ENCODE measurements at regions not wholly inside any gene's neighbourhood (a gene's known extent, or its start where the extent isn't known, plus 50 kb on each side); places are given as distances from the start of the nearest gene placed in this dataset.
"Not testable (repeated sequence)": the region's sequence is repeated elsewhere in the genome, so short reads cannot be mapped to it uniquely, and the experiment has no call there.

DNA sequence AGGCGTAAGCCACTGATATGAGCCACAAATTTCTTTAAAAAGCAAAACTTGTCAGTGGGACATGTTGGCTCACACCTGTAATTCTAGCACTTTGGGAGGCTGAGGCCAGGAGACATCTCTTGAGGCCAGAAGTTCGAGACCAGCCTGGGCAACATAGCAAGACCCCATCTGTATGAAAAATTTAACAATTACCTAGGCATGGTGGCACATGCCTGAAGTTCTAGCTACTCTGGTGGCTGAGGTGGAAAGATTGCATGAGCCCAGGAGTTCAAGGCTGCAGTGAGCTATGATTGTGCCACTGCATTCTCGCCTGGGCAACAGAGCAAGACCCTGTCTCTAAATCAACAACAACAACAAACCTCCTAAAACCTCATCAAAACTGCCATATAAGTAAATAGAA lies 147.6 kb upstream of the BARHL2 start:
- Mint-ChIP-seq H3K4me3 (no peak overlapping the region), H3K36me3 (ENCODE audit: low read depth) (no peaks in the 10 kb centered on the region), H3K27ac (no peak overlapping the region), H3K27me3 (ENCODE audit: low read depth) (peaks cover 9% of the 10 kb centered on the region), H3K4me1 (ENCODE audit: low read depth) (no peaks in the 10 kb centered on the region), H3K9me3 (no peaks in the 10 kb centered on the region)
- no peak for DNase-seq (ENCODE audit: low spot score)

DNA sequence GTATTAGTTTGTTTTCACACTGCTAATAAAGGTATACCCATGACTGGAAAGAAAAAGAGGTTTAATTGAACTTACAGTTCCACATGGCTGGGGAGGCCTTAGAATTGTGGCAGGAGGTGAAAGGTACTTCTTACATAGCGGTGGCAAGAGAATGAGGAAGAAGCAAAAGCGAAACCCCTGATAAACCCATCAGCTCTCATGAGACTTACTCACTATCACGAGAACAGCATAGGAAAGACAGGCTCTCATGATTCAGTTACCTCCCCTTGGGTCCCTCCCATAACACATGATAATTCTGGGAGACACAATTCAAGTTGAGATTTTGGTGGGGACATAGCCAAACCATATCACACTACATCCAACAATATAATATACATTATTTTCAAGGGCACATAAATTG lies 145.7 kb upstream of the BARHL2 start:
- Mint-ChIP-seq H3K36me3 (ENCODE audit: low read depth) (no peaks in the 10 kb centered on the region), H3K9me3 (no peaks in the 10 kb centered on the region), H3K4me3 (no peak overlapping the region), H3K27ac (no peak overlapping the region), H3K4me1 (ENCODE audit: low read depth) (no peaks in the 10 kb centered on the region), H3K27me3 (ENCODE audit: low read depth) (peaks cover 9% of the 10 kb centered on the region)
- no peak for DNase-seq (ENCODE audit: low spot score)

DNA sequence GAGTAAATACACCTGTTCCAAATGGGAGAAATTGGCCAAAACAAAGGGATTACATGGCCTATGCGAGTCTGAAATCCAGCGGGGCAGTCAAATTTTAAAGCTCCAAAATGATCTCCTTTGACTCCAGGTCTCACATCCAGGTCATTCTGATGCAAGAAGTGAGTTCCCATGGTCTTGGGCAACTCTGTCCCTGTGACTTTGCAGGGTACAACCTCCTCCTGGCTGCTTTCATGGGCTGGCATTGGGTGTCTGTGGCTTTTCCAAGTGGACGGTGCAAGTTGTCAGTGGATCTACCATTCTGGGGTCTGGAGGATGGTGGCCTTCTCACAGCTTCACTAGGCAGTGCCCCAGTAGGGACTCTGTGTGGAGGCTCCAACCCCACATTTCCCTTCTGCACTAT lies 144.3 kb upstream of the BARHL2 start:
- H3K4me3 Mint-ChIP-seq; H3K27ac Mint-ChIP-seq; DNase-seq (ENCODE audit: low spot score); H3K36me3 Mint-ChIP-seq (ENCODE audit: low read depth); H3K4me1 Mint-ChIP-seq (ENCODE audit: low read depth); H3K9me3 Mint-ChIP-seq: not testable (repeated sequence)
- H3K27me3 Mint-ChIP-seq (ENCODE audit: low read depth): peaks cover 12% of the 10 kb centered on the region

DNA sequence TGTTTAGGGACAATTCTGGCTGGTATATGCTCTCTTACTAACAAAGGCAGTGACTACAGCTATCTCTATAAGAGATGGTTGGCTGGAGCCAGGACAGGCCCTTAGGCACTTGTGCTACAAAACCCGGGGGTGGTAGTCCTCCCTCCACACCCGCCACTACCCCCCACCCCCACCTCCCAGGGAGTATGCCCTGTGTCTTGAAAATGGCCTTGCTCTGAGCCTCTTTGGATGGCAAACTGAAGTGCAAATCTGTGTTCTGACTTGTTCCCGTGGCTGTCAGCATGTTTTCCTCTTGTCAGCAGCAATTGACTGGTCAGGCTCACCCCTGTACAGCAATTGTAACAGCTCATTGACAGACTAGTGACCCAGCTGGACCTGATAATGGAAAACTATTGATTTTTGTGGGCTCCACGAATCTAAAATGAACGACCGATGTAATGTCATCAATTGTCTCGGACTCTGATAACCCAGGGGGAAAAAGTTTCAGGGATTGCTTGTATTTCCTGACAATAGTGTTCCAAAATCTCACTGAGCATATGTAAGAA lies 139.4 kb upstream of the BARHL2 start:
- Mint-ChIP-seq H3K27me3 (ENCODE audit: low read depth) (peaks cover 31% of the 10 kb centered on the region), H3K9me3 (no peaks in the 10 kb centered on the region), H3K36me3 (ENCODE audit: low read depth) (no peaks in the 10 kb centered on the region)

DNA sequence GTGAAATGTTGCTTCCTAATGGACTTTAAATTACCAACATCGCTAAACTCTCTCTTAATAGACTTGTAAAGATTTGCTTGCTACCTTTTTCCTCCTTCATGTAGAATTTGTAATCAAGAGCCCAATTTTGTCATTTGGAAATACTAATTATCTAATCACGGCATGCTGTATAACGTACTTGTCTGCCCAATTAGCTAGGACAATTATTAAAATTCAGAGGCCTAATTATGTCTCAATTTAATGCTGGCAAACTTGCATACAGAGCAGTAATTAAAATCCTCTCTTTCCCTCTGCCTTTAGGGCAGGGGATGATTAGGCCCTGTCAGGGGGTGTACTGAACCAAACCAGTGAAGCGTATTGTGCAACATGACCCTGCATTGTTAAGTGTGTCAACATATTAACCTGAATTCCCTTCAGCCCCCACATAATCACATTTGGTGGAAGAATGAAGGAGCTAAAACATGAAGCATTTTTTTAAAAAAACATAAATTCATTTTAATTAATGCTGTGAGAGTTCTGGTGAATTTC lies 137.4 kb upstream of the BARHL2 start:
- peaks cover 41% of the 10 kb centered on the region for H3K27me3 Mint-ChIP-seq (ENCODE audit: low read depth)
- no peak overlapping the region for H3K27ac Mint-ChIP-seq

More for the DNA sequence above, 139.4 kb upstream of the BARHL2 start:
- no peak for DNase-seq (ENCODE audit: low spot score)
- Mint-ChIP-seq H3K4me1 (ENCODE audit: low read depth) (peaks cover 8% of the 10 kb centered on the region), H3K27ac (no peak overlapping the region), H3K4me3 (no peak overlapping the region)

DNA sequence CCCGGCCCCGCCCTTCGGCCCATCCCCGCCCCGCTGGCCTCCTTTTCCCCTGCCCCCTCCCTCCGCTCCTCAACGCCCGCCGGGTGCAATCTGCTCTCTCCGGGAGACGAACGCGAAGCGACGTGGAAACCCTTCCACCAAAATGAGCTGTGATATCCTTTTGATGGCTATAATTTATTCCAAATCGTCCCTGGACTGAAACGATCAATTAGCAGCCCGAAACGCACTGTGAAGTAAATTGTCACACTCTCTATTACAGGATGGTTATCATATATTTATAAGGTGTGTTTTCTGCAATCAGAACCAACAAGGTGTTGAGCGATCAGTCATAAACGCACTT lies 134.6 kb upstream of the BARHL2 start:
- Mint-ChIP-seq H3K27me3 (ENCODE audit: low read depth) (peaks cover 59% of the 10 kb centered on the region), H3K36me3 (ENCODE audit: low read depth) (no peaks in the 10 kb centered on the region), H3K4me3 (peak overlapping the region; percentile 80), H3K9me3 (no peaks in the 10 kb centered on the region), H3K27ac (no peak overlapping the region), H3K4me1 (ENCODE audit: low read depth) (peaks cover 13% of the 10 kb centered on the region)
- no peak for DNase-seq (ENCODE audit: low spot score)

More for the DNA sequence above, 137.4 kb upstream of the BARHL2 start:
- Mint-ChIP-seq H3K9me3 (no peaks in the 10 kb centered on the region), H3K4me1 (ENCODE audit: low read depth) (peaks cover 13% of the 10 kb centered on the region), H3K4me3 (no peak overlapping the region), H3K36me3 (ENCODE audit: low read depth) (no peaks in the 10 kb centered on the region)
- no peak for DNase-seq (ENCODE audit: low spot score)

DNA sequence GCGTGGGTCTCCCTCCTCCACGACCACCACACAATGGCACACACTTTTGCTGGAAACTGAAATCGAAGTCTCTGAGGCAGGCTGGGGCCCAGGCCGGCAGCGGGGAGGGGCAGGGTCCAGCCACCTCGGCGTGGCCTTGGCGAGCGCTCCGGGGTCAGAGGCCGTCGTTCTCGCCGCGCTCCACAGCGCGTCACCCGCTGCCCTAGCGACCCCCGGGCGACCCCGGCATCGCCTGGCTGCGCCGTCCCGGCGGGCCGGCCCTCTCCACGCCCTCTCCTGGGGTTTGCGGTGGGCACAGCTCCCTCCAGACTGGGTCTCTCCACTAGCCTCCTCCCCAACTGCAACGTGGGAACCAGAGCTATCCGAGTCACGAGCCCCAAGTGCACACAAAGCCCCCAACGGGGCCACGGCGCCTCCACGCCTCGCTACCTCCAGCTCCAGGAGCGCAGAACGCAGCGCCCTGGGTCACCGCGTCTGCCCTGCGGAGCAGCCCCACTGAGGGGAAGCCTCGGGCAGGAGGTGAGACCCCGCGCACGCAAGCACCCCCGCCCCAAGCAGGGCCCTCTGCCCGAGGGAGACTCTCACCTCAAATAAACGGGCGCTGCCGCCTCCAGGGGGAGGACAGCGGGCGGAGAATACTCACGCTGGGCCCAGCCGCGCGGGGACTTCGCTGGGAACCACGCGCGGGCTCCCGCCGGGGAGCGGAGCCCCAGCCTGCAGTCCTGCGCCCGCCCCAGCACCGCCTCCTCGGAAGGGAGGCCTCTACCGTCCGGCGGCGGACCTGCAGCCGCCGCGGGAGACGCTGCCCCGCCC lies 134.0 kb upstream of the BARHL2 start:
- Mint-ChIP-seq H3K4me3 (peak overlapping the region; percentile 81), H3K27ac (no peak overlapping the region), H3K4me1 (ENCODE audit: low read depth) (peaks cover 13% of the 10 kb centered on the region), H3K27me3 (ENCODE audit: low read depth) (peaks cover 64% of the 10 kb centered on the region), H3K9me3 (no peaks in the 10 kb centered on the region), H3K36me3 (ENCODE audit: low read depth) (no peaks in the 10 kb centered on the region)
- DNase-seq (ENCODE audit: low spot score): peak; percentile 70

DNA sequence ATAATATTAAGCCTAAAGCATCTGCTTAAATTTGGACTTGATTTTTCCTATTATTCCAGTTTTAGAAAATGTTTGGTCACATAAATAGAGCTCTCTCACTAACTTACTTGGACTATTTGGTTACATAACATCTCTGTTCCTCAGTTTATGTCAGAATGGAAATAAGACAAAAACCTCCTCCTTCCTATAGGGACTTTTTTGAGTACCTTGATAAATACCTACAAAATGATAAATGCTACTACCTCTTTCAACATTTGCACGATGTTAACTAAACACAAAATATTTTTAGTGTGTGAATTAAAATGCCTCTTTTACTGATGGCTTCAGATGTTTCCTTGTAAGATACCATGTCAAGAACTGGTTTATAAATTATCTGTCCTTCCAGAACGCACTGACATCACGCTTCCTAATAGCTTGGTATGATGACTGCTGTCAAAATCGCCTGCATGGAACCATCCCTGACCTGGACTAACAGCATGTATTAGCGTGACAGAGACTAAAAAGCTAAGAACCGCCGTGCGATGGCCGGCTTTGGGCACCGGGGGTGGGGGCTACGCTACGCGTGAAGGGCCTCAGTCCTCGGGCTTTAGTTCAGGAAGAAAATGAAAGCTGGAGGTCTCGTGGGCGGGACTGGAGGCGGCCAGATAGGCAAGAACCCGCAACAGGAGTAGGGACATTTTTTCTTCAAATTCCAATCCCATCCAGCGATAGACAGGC lies 133.2 kb upstream of the BARHL2 start:
- Mint-ChIP-seq H3K4me1 (ENCODE audit: low read depth) (peaks cover 13% of the 10 kb centered on the region), H3K27ac (no peak overlapping the region), H3K36me3 (ENCODE audit: low read depth) (no peaks in the 10 kb centered on the region), H3K4me3 (peak overlapping the region; percentile 81), H3K27me3 (ENCODE audit: low read depth) (peaks cover 71% of the 10 kb centered on the region), H3K9me3 (no peaks in the 10 kb centered on the region)
- DNase-seq (ENCODE audit: low spot score): no peak

DNA sequence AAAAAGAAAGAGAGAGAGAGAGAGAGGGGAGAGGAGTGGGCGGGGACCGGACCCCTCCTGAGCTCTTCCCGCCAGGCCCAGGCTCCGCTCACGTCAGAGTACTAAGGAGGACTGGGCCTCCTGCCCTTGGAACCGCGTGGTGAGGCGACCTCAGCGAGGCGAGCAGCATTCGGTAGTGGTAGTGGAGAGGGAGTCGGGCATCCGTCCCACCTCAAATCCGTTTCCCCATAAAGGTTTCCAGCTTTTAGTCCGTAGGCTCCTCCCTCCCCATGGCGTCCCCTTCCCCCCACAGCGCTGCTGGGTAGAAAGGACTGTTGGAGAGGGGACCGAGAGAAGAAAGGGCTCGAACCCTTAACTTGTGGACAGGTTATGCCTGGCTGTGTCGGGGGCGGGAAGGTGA lies 124.4 kb upstream of the BARHL2 start:
- DNase-seq (ENCODE audit: low spot score): no peak
- Mint-ChIP-seq H3K4me1 (ENCODE audit: low read depth) (peaks cover 2% of the 10 kb centered on the region), H3K36me3 (ENCODE audit: low read depth) (no peaks in the 10 kb centered on the region), H3K27ac (no peak overlapping the region), H3K4me3 (no peak overlapping the region), H3K27me3 (ENCODE audit: low read depth) (peaks cover 94% of the 10 kb centered on the region), H3K9me3 (no peaks in the 10 kb centered on the region)

DNA sequence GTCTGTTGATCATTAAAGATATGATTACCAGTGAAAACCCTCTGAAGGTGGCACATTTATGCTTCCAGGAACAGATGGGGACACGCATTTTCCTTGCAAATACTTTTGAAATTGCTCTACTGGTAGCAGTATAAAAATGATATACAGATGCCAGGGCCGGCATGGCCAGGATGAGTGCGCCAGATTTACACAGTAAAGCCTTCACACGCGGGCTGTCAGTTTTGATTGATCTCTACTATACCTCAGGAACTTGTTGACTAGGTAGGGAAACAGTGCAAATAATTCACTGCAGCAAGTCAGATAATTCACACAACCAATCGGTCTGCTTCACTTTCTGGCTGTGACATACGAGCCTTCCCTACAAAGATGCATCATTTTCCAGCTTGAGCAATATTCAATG lies 123.2 kb upstream of the BARHL2 start:
- DNase-seq (ENCODE audit: low spot score): no peak
- no peaks in the 10 kb centered on the region for H3K36me3 Mint-ChIP-seq (ENCODE audit: low read depth)
- no peak overlapping the region for H3K27ac Mint-ChIP-seq
- H3K9me3 Mint-ChIP-seq: no peaks in the 10 kb centered on the region
- H3K27me3 Mint-ChIP-seq (ENCODE audit: low read depth): peaks cover 91% of the 10 kb centered on the region
- peaks cover 6% of the 10 kb centered on the region for H3K4me1 Mint-ChIP-seq (ENCODE audit: low read depth)
- H3K4me3 Mint-ChIP-seq: no peak overlapping the region

DNA sequence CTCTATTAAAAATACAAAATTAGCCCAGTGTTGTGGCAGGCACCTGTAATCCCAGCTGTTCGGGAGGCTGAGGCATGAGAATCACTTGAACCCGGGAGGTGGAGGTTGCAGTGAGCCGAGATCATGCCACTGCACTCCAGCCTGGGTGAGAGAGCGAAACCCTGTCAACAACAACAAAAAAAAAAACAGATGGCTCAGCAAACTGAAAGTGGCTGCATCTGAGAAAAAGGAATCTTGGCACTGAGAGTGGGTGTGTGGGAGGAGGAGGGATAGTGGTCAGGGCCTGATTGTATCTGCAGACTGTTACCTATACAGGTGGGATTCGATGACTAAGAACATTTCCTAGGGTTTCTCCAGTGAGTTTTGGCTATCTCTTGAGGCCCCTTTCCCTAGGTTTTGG lies 122.2 kb upstream of the BARHL2 start:
- Mint-ChIP-seq H3K27me3 (ENCODE audit: low read depth) (peaks cover 92% of the 10 kb centered on the region), H3K4me1 (ENCODE audit: low read depth) (peaks cover 7% of the 10 kb centered on the region), H3K27ac (no peak overlapping the region), H3K9me3 (no peaks in the 10 kb centered on the region), H3K4me3 (no peak overlapping the region), H3K36me3 (ENCODE audit: low read depth) (no peaks in the 10 kb centered on the region)
- DNase-seq (ENCODE audit: low spot score): no peak

DNA sequence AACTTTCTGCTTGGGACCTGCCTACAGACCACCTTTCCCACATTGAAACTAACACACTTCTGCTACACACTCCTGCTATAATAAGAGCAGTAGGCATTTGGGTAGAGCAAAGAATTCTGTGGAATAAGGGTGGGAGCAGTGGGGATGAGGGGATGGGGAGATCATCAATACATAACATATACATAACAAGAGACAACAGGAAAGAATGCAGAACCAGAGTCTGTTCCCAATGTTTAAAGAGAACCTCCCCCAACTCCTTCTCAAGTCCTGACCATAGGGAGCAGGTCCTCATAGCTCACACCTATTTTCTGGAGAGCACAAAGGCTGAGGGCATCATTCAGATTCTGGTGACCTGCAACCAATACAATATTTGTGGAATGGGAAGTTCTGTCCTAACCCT lies 121.6 kb upstream of the BARHL2 start:
- H3K27ac Mint-ChIP-seq: no peak overlapping the region
- peaks cover 7% of the 10 kb centered on the region for H3K4me1 Mint-ChIP-seq (ENCODE audit: low read depth)
- peaks cover 94% of the 10 kb centered on the region for H3K27me3 Mint-ChIP-seq (ENCODE audit: low read depth)
- DNase-seq (ENCODE audit: low spot score): no peak
- H3K9me3 Mint-ChIP-seq: no peaks in the 10 kb centered on the region
- no peaks in the 10 kb centered on the region for H3K36me3 Mint-ChIP-seq (ENCODE audit: low read depth)
- no peak overlapping the region for H3K4me3 Mint-ChIP-seq

DNA sequence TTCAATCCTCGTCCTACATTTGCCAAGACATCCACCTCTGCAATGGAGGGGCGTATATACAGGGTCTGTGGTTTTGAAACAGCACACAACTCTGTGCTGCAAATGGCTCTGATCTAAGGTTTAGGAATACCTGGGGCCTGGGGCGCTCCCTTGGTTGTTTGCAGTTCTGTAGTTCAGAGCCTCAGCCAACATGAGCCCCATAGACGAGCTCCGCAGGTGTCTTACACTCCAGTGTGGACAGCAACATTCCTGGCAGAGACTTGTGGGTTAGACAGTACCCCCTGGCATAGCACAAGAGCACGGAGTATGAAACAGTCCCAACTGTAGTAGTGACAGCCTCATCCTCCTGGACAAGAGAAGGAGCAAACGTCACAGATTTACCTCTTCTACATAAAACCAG lies 120.3 kb upstream of the BARHL2 start:
- Mint-ChIP-seq H3K4me3 (no peak overlapping the region), H3K4me1 (ENCODE audit: low read depth) (peaks cover 7% of the 10 kb centered on the region), H3K36me3 (ENCODE audit: low read depth) (no peaks in the 10 kb centered on the region), H3K27me3 (ENCODE audit: low read depth) (peaks cover 95% of the 10 kb centered on the region), H3K27ac (no peak overlapping the region), H3K9me3 (no peaks in the 10 kb centered on the region)
- no peak for DNase-seq (ENCODE audit: low spot score)

DNA sequence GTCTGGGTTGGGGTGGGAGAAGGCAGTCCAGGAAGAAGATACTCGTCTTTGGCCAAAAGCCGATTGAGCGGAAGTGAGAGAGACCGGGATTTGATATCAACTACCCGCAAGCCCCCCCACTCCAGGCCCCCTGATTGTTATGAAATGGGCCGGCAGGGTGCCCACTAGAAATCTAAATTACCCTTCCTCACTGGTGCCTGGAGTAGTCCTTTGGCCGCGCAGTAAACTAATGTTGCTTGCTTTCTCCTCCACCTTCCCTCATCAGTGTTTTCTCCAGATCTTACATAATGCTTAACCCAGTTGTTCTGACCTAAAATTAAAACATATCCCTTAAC lies 119.2 kb upstream of the BARHL2 start:
- DNase-seq (ENCODE audit: low spot score): no peak
- no peaks in the 10 kb centered on the region for H3K9me3 Mint-ChIP-seq
- H3K36me3 Mint-ChIP-seq (ENCODE audit: low read depth): peaks cover 1% of the 10 kb centered on the region
- H3K4me1 Mint-ChIP-seq (ENCODE audit: low read depth): peaks cover 7% of the 10 kb centered on the region
- no peak overlapping the region for H3K27ac Mint-ChIP-seq
- H3K27me3 Mint-ChIP-seq (ENCODE audit: low read depth): peaks cover 95% of the 10 kb centered on the region
- peak overlapping the region; percentile 21 for H3K4me3 Mint-ChIP-seq

Measured in T-helper 2 cell treated with Interferon-gamma antibody and Interleukin-4, amounts not matched to agents 5 μg/mL and 100 μg/mL, for 36 hours (primary cell).